ENCODE measurements at regions not wholly inside any gene's neighbourhood (a gene's known extent, or its start where the extent isn't known, plus 50 kb on each side); places are given as distances from the start of the nearest gene placed in this dataset.

- H3K27ac ChIP-seq (ENCODE audit: low read length in 2 of 2) = no peak overlapping the region
- no peak overlapping the region for H2AFZ ChIP-seq (ENCODE audit: insufficient read depth, low read depth, low read length, poor library complexity, severe bottlenecking)
- DNase-seq = no peak
- H3K4me1 Mint-ChIP-seq = peaks cover 6% of the 10 kb centered on the region
- POLR2A ChIA-PET = interaction anchor here (0.6 kb wide), 1 partner anchor 1884 kb away, joined by 4 read pairs; no protein-coding TSS in a partner anchor
- no peak for ATAC-seq (ENCODE audit: low read depth)
- peaks cover 0 to 7% (median 0%) of the 10 kb centered on the region in 4 experiments for H3K27me3 ChIP-seq (replicated peaks in 1 of 4; ENCODE audit: control extremely low read depth in 1 of 4, control insufficient read depth in 3 of 4, insufficient read depth in 4 of 4, low read length in 3 of 4)
- no peaks in the 10 kb centered on the region for H4K20me1 ChIP-seq (ENCODE audit: control insufficient read depth, insufficient read depth, low read length, poor library complexity, severe bottlenecking)
- no peak overlapping the region for H3K27ac Mint-ChIP-seq
- TF ChIP-seq EZH2 (IDR thresholded peaks at IDR 0.05; ENCODE audit: borderline replicate concordance, insufficient read depth, low read depth, low read length, poor library complexity, severe bottlenecking) (no peak), CTCF (IDR thresholded peaks at IDR 0.05) (no peak)
- no peaks in the 10 kb centered on the region for H3K79me2 ChIP-seq (ENCODE audit: control insufficient read depth, insufficient read depth, low read length)
- intact Hi-C loops (cut with micrococcal nuclease) = no loop called here
- H3K4me3 Mint-ChIP-seq = no peak overlapping the region
- WGBS (ENCODE audit: insufficient coverage) = 89% methylated on average over 8 of the region's 9 CpGs
- H3K4me1 ChIP-seq (ENCODE audit: control insufficient read depth in 2 of 2, insufficient read depth in 2 of 2, low read length in 2 of 2) = peaks cover 0 to 5% of the 10 kb centered on the region in 2 donors
- H3K9me3 ChIP-seq (ENCODE audit: control extremely low read depth in 1 of 3, control insufficient read depth in 2 of 3, insufficient read depth in 1 of 3, low read length in 2 of 3) = no peaks in the 10 kb centered on the region
- H3K9ac ChIP-seq (ENCODE audit: low read length) = no peak overlapping the region
- no peak overlapping the region for H3K4me3 ChIP-seq (ENCODE audit: control extremely low read depth in 1 of 5, extremely low read depth in 1 of 5, insufficient read depth in 1 of 5, low read depth in 2 of 5, low read length in 4 of 5)
- peaks cover 22% of the 10 kb centered on the region for H3K27me3 Mint-ChIP-seq
- H3K4me2 ChIP-seq (replicated peaks; ENCODE audit: low read depth, low read length, poor library complexity, severe bottlenecking) = no peak overlapping the region
- H3K9me3 Mint-ChIP-seq (ENCODE audit: insufficient read depth) = no peaks in the 10 kb centered on the region
- CTCF ChIA-PET = no interaction called here
- H3K36me3 ChIP-seq (replicated peaks in 1 of 2; ENCODE audit: control extremely low read depth in 1 of 2, control insufficient read depth in 1 of 2, extremely low read depth in 1 of 2, insufficient read depth in 2 of 2, low read length in 1 of 2) = no peaks in the 10 kb centered on the region
Measured at GRCh38 chr22:48047722-48048500, 1285.5 kb downstream of the TBC1D22A start.

- no peaks in the 10 kb centered on the region for H3K9me3 Mint-ChIP-seq (ENCODE audit: insufficient read depth)
- peaks cover 0 to 7% (median 0%) of the 10 kb centered on the region in 4 experiments for H3K27me3 ChIP-seq (replicated peaks in 1 of 4; ENCODE audit: control extremely low read depth in 1 of 4, control insufficient read depth in 3 of 4, insufficient read depth in 4 of 4, low read length in 3 of 4)
- peaks cover 33% of the 10 kb centered on the region for H3K27me3 Mint-ChIP-seq
- peaks cover 6% of the 10 kb centered on the region for H3K4me1 Mint-ChIP-seq
- H3K27ac ChIP-seq (ENCODE audit: low read length in 2 of 2) = no peak overlapping the region
- H3K36me3 ChIP-seq (replicated peaks in 1 of 2; ENCODE audit: control extremely low read depth in 1 of 2, control insufficient read depth in 1 of 2, extremely low read depth in 1 of 2, insufficient read depth in 2 of 2, low read length in 1 of 2) = no peaks in the 10 kb centered on the region
- no peak overlapping the region for H3K27ac Mint-ChIP-seq
- no peak for TF ChIP-seq CTCF (IDR thresholded peaks at IDR 0.05)
- no peak for TF ChIP-seq EZH2 (IDR thresholded peaks at IDR 0.05; ENCODE audit: borderline replicate concordance, insufficient read depth, low read depth, low read length, poor library complexity, severe bottlenecking)
- H3K9me3 ChIP-seq (ENCODE audit: control extremely low read depth in 1 of 3, control insufficient read depth in 2 of 3, insufficient read depth in 1 of 3, low read length in 2 of 3) = peaks cover 0 to 4% (median 0%) of the 10 kb centered on the region in 3 donors
- ATAC-seq (ENCODE audit: low read depth) = no peak
- no peak overlapping the region for H3K4me2 ChIP-seq (replicated peaks; ENCODE audit: low read depth, low read length, poor library complexity, severe bottlenecking)
- H3K9ac ChIP-seq (ENCODE audit: low read length) = no peak overlapping the region
- 40% methylated on average over 2 of the region's 4 CpGs for WGBS (ENCODE audit: insufficient coverage)
- H2AFZ ChIP-seq (ENCODE audit: insufficient read depth, low read depth, low read length, poor library complexity, severe bottlenecking) = no peak overlapping the region
- ChIA-PET CTCF (no interaction called here), POLR2A (interaction anchor here (0.6 kb wide), 1 partner anchor 1986 kb away, joined by 5 read pairs; no protein-coding TSS in a partner anchor)
- no peak overlapping the region for H3K4me3 Mint-ChIP-seq
- H3K4me1 ChIP-seq (ENCODE audit: control insufficient read depth in 2 of 2, insufficient read depth in 2 of 2, low read length in 2 of 2) = peaks cover 0 to 5% of the 10 kb centered on the region in 2 donors
- H3K79me2 ChIP-seq (ENCODE audit: control insufficient read depth, insufficient read depth, low read length) = no peaks in the 10 kb centered on the region
- H4K20me1 ChIP-seq (ENCODE audit: control insufficient read depth, insufficient read depth, low read length, poor library complexity, severe bottlenecking) = no peaks in the 10 kb centered on the region
- DNase-seq = no peak
- no peak overlapping the region for H3K4me3 ChIP-seq (ENCODE audit: control extremely low read depth in 1 of 5, extremely low read depth in 1 of 5, insufficient read depth in 1 of 5, low read depth in 2 of 5, low read length in 4 of 5)
- intact Hi-C loops (cut with micrococcal nuclease) = no loop called here
Measured at GRCh38 chr22:48045369-48045768, 1282.9 kb downstream of the TBC1D22A start.
